Midbrain (tissue), 1 donor: ENCODE measurements at regions not wholly inside any gene's neighbourhood (a gene's known extent, or its start where the extent isn't known, plus 50 kb on each side); places are given as distances from the start of the nearest gene placed in this dataset.
"Not testable (repeated sequence)": the region's sequence is repeated elsewhere in the genome, so short reads cannot be mapped to it uniquely, and the experiment has no call there.

ENCODE experiments used
- DNase-seq: peaks from one replicate; lab custom pipeline; 2025; lab: John Stamatoyannopoulos, UW

GRCh38 chr5:103860327-103860726 is 297.7 kb upstream of the NUDT12 start:
- no peak for DNase-seq

- DNase-seq: not testable (repeated sequence)
These were observed 295.8 kb upstream of the NUDT12 start for GRCh38 chr5:103858367-103858766.

- no peak for DNase-seq
These were observed 288.5 kb upstream of the NUDT12 start for GRCh38 chr5:103851091-103851490.

GRCh38 chr5:103849934-103850333 is 287.3 kb upstream of the NUDT12 start:
- no peak for DNase-seq

GRCh38 chr5:103847060-103847459 is 284.5 kb upstream of the NUDT12 start:
- DNase-seq: no peak

GRCh38 chr5:103842936-103843335 is 280.3 kb upstream of the NUDT12 start:
- no peak for DNase-seq

- no peak for DNase-seq
These were observed 278.0 kb upstream of the NUDT12 start for GRCh38 chr5:103840600-103840999.

GRCh38 chr5:103834216-103834615 is 271.6 kb upstream of the NUDT12 start:
- DNase-seq: no peak

- no peak for DNase-seq
These were observed 267.0 kb upstream of the NUDT12 start for GRCh38 chr5:103829585-103829984.

- no peak for DNase-seq
These were observed 265.4 kb upstream of the NUDT12 start for GRCh38 chr5:103827976-103828375.

GRCh38 chr5:103821361-103821760 is 258.8 kb upstream of the NUDT12 start:
- DNase-seq: no peak

- peak; percentile 77 for DNase-seq
These were observed 246.0 kb upstream of the NUDT12 start for GRCh38 chr5:103808464-103809106.

- no peak for DNase-seq
These were observed 242.1 kb upstream of the NUDT12 start for GRCh38 chr5:103804711-103805110.

- DNase-seq: no peak
These were observed 239.1 kb upstream of the NUDT12 start for GRCh38 chr5:103801681-103802080.

GRCh38 chr5:103800741-103801495 is 238.3 kb upstream of the NUDT12 start:
- DNase-seq: no peak

GRCh38 chr5:103793595-103794182 is 231.1 kb upstream of the NUDT12 start:
- DNase-seq: no peak

GRCh38 chr5:103785569-103785968 is 223.0 kb upstream of the NUDT12 start:
- DNase-seq: no peak

- no peak for DNase-seq
These were observed 221.1 kb upstream of the NUDT12 start for GRCh38 chr5:103783669-103784068.

- DNase-seq: no peak
These were observed 218.2 kb upstream of the NUDT12 start for GRCh38 chr5:103780794-103781193.

GRCh38 chr5:103774721-103775120 is 212.1 kb upstream of the NUDT12 start:
- no peak for DNase-seq

- DNase-seq: no peak
These were observed 209.7 kb upstream of the NUDT12 start for GRCh38 chr5:103772248-103772647.

GRCh38 chr5:103764403-103764802 is 201.8 kb upstream of the NUDT12 start:
- DNase-seq: no peak

GRCh38 chr5:103758996-103759395 is 196.4 kb upstream of the NUDT12 start:
- no peak for DNase-seq
